ENCODE measurements at regions not wholly inside any gene's neighbourhood (a gene's known extent, or its start where the extent isn't known, plus 50 kb on each side); places are given as distances from the start of the nearest gene placed in this dataset.

- H3K4me3 ChIP-seq = no peak overlapping the region
- intact Hi-C loops (cut with DNase I) = no loop called here
- peaks cover 0 to 4% of the 10 kb centered on the region in 2 donors for H3K4me1 ChIP-seq
- no peak for TF ChIP-seq CTCF (IDR thresholded peaks at IDR 0.05)
- H3K36me3 ChIP-seq = no peaks in the 10 kb centered on the region
- no peaks in the 10 kb centered on the region for H3K27me3 ChIP-seq
- no peaks in the 10 kb centered on the region for H3K9me3 ChIP-seq
- H3K27ac ChIP-seq = no peak overlapping the region
- DNase-seq (ENCODE audit: low spot score in 2 of 2) = no peak
These were observed 171.1 kb downstream of the ZNF330 start for GRCh38 chr4:141391771-141392170.

GRCh38 chr4:141395246-141395830 lies 174.6 kb downstream of the ZNF330 start:
- no peak for TF ChIP-seq CTCF (IDR thresholded peaks at IDR 0.05)
- no peaks in the 10 kb centered on the region for H3K27me3 ChIP-seq
- H3K27ac ChIP-seq = no peak overlapping the region
- no peak for DNase-seq (ENCODE audit: low spot score in 2 of 2)
- no peaks in the 10 kb centered on the region for H3K9me3 ChIP-seq
- no peaks in the 10 kb centered on the region for H3K36me3 ChIP-seq
- H3K4me3 ChIP-seq = no peak overlapping the region
- intact Hi-C loops (cut with DNase I) = no loop called here
- H3K4me1 ChIP-seq = peaks cover 0 to 6% of the 10 kb centered on the region in 2 donors

GRCh38 chr4:141395919-141396318 lies 175.2 kb downstream of the ZNF330 start:
- Histone ChIP-seq H3K4me1 (peaks cover 0 to 6% of the 10 kb centered on the region in 2 donors), H3K27me3 (no peaks in the 10 kb centered on the region), H3K36me3 (no peaks in the 10 kb centered on the region), H3K27ac (no peak overlapping the region), H3K4me3 (no peak overlapping the region), H3K9me3 (no peaks in the 10 kb centered on the region)
- intact Hi-C loops (cut with DNase I) = no loop called here
- no peak for DNase-seq (ENCODE audit: low spot score in 2 of 2)
- TF ChIP-seq CTCF (IDR thresholded peaks at IDR 0.05) = no peak

GRCh38 chr4:141402712-141403111 lies 182.0 kb downstream of the ZNF330 start:
- no peak for TF ChIP-seq CTCF (IDR thresholded peaks at IDR 0.05)
- intact Hi-C loops (cut with DNase I) = no loop called here

GRCh38 chr4:141403782-141404181 lies 183.1 kb downstream of the ZNF330 start:
- H3K27ac ChIP-seq = no peak overlapping the region
- H3K4me1 ChIP-seq = peaks cover 0 to 2% of the 10 kb centered on the region in 2 donors
- no peak for TF ChIP-seq CTCF (IDR thresholded peaks at IDR 0.05)
- H3K36me3 ChIP-seq = no peaks in the 10 kb centered on the region
- intact Hi-C loops (cut with DNase I) = no loop called here
- no peaks in the 10 kb centered on the region for H3K27me3 ChIP-seq
- no peak overlapping the region for H3K4me3 ChIP-seq
- no peak for DNase-seq (ENCODE audit: low spot score in 2 of 2)
- H3K9me3 ChIP-seq = no peaks in the 10 kb centered on the region

More at GRCh38 chr4:141402712-141403111, 182.0 kb downstream of the ZNF330 start:
- no peaks in the 10 kb centered on the region for H3K36me3 ChIP-seq
- H3K27me3 ChIP-seq = no peaks in the 10 kb centered on the region
- no peaks in the 10 kb centered on the region for H3K9me3 ChIP-seq
- no peak overlapping the region for H3K4me3 ChIP-seq
- peaks cover 0 to 2% of the 10 kb centered on the region in 2 donors for H3K4me1 ChIP-seq
- H3K27ac ChIP-seq = no peak overlapping the region
- no peak for DNase-seq (ENCODE audit: low spot score in 2 of 2)

- Histone ChIP-seq H3K27ac (no peak overlapping the region), H3K36me3 (no peaks in the 10 kb centered on the region), H3K4me1 (peaks cover 0 to 2% of the 10 kb centered on the region in 2 donors), H3K4me3 (no peak overlapping the region), H3K9me3 (no peaks in the 10 kb centered on the region), H3K27me3 (no peaks in the 10 kb centered on the region)
- DNase-seq (ENCODE audit: low spot score in 2 of 2) = no peak
- intact Hi-C loops (cut with DNase I) = no loop called here
- TF ChIP-seq CTCF (IDR thresholded peaks at IDR 0.05) = no peak
These were observed 185.5 kb downstream of the ZNF330 start for GRCh38 chr4:141406237-141406636.

Data from ascending aorta (tissue), 2 donors.